Caco-2 (cell line): ENCODE measurements at regions not wholly inside any gene's neighbourhood (a gene's known extent, or its start where the extent isn't known, plus 50 kb on each side); places are given as distances from the start of the nearest gene placed in this dataset.

Experiments
- BruUV-seq: library from RNA; stranded (reverse); fragments of 400-500 nt; replicated peaks from 2 replicates; lab custom pipeline; 2021; lab: Mats Ljungman, UMichigan
- CTCF ChIA-PET: fragments of 300-600 bp; sonication (Branson Sonifier 250); formaldehyde crosslinking; loops from one replicate; lab custom pipeline; 2022; ENCODE audit warnings: antibody characterized with exemption; lab: Charles Lee
- POLR2A ChIA-PET: fragments of 300-600 bp; sonication (Branson Sonifier 250); formaldehyde crosslinking; loops from one replicate; lab custom pipeline; 2022; ENCODE audit warnings: antibody characterized with exemption; lab: Charles Lee
- DNase-seq, 2 experiments: peaks; one replicate each; pipeline versions ENCODE4 v3.0.0 to v3.0.0-alpha.2; 2020 to 2022
- H3K27me3 ChIP-seq: replicated peaks from 2 replicates; pipeline ENCODE4 v1.6.0; 2011; ENCODE audit warnings: low read length; ENCODE audit not compliant: control insufficient read depth, insufficient read depth
- H3K36me3 ChIP-seq: 2 replicates; pipeline ENCODE4 v1.5.1; 2011; ENCODE audit warnings: low read length; ENCODE audit not compliant: control insufficient read depth, insufficient read depth
- H3K4me1 ChIP-seq: fragments of 250-450 bp; sonication (Bioruptor Pico); 2 replicates; pipeline ENCODE4 v1.5.1; 2020; ENCODE audit warnings: mild to moderate bottlenecking
- H3K4me3 ChIP-seq: 2 replicates; pipeline ENCODE4 v1.5.1; 2011; ENCODE audit warnings: low read depth, mild to moderate bottlenecking, control low read depth, low read length
- H3K9me3 ChIP-seq: fragments of 250-450 bp; sonication (Bioruptor Pico); 2 replicates; pipeline ENCODE4 v1.5.1; 2020; ENCODE audit warnings: mild to moderate bottlenecking, moderate library complexity
- H3K27ac Mint-ChIP-seq: one replicate; pipeline ENCODE4 v1.8.0; 2022; ENCODE audit warnings: mixed read lengths; ENCODE audit not compliant: unreplicated experiment
- H3K27me3 Mint-ChIP-seq: one replicate; pipeline ENCODE4 v1.8.0; 2022; ENCODE audit warnings: mixed read lengths; ENCODE audit not compliant: insufficient read depth, unreplicated experiment
- H3K36me3 Mint-ChIP-seq: one replicate; pipeline ENCODE4 v1.8.0; 2022; ENCODE audit warnings: mild to moderate bottlenecking, mixed read lengths; ENCODE audit not compliant: insufficient read depth, unreplicated experiment
- H3K4me1 Mint-ChIP-seq: one replicate; pipeline ENCODE4 v1.8.0; 2022; ENCODE audit warnings: low read depth, mixed read lengths; ENCODE audit not compliant: unreplicated experiment
- H3K4me3 Mint-ChIP-seq: one replicate; pipeline ENCODE4 v1.8.0; 2022; ENCODE audit warnings: mild to moderate bottlenecking, moderate library complexity, mixed read lengths; ENCODE audit not compliant: unreplicated experiment
- H3K9me3 Mint-ChIP-seq: one replicate; pipeline ENCODE4 v1.8.0; 2022; ENCODE audit warnings: mixed read lengths; ENCODE audit not compliant: unreplicated experiment
- intact Hi-C: fragments of 100-400 bp; cut with micrococcal nuclease; formaldehyde crosslinking; loops from one replicate; pipeline ENCODE4 v1.10.0; 2022; ENCODE audit not compliant: unreplicated experiment
- TF ChIP-seq, protein P1 (sequence below), 2 experiments: fragments of 200-600 bp in 1 of 2; IDR thresholded peaks; 1 replicate in 1 of 2; 2 replicates in 1 of 2; pipeline versions ENCODE4 v1.5.1 to v1.8.0; 2011 to 2022; ENCODE audit warnings: antibody characterized with exemption in 1 of 2, control low read depth in 1 of 2, inconsistent platforms in 1 of 2, low read depth in 1 of 2, low read length in 1 of 2, mild to moderate bottlenecking in 1 of 2, moderate library complexity in 1 of 2; ENCODE audit not compliant: insufficient read depth in 1 of 2, severe bottlenecking in 1 of 2, unreplicated experiment in 1 of 2

DNA sequence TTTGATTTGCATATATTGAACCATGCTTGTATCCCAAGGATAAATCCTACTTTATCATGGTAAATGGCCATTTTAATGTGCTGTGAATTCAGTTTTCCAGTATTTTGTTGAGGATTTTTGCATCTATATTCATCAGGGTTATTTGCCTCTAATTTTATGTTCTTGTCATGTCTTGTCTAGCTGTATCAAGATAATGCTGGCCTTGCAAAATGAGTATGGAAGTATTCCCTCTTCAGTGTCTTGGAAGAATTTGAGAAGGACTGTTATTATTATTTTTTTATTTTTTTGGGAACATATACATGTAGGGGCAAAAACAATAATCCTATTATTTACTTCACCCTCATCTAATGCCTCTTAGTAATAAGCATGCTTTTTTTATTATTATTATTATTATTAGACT is 398.0 kb upstream of the KCNH7 start:
- BruUV-seq = no TSS peak
- Mint-ChIP-seq H3K4me3 (no peak overlapping the region), H3K9me3 (peaks cover 22% of the 10 kb centered on the region), H3K36me3 (no peaks in the 10 kb centered on the region), H3K4me1 (no peaks in the 10 kb centered on the region), H3K27ac (no peak overlapping the region), H3K27me3 (no peaks in the 10 kb centered on the region)
- ChIA-PET POLR2A (no interaction called here), CTCF (no interaction called here)
- intact Hi-C loops = no loop called here
- Histone ChIP-seq H3K27me3 (no peaks in the 10 kb centered on the region), H3K4me3 (no peak overlapping the region), H3K9me3 (no peaks in the 10 kb centered on the region), H3K4me1 (no peaks in the 10 kb centered on the region), H3K36me3 (no peaks in the 10 kb centered on the region)
- DNase-seq = no peak
- TF ChIP-seq, protein P1, sequence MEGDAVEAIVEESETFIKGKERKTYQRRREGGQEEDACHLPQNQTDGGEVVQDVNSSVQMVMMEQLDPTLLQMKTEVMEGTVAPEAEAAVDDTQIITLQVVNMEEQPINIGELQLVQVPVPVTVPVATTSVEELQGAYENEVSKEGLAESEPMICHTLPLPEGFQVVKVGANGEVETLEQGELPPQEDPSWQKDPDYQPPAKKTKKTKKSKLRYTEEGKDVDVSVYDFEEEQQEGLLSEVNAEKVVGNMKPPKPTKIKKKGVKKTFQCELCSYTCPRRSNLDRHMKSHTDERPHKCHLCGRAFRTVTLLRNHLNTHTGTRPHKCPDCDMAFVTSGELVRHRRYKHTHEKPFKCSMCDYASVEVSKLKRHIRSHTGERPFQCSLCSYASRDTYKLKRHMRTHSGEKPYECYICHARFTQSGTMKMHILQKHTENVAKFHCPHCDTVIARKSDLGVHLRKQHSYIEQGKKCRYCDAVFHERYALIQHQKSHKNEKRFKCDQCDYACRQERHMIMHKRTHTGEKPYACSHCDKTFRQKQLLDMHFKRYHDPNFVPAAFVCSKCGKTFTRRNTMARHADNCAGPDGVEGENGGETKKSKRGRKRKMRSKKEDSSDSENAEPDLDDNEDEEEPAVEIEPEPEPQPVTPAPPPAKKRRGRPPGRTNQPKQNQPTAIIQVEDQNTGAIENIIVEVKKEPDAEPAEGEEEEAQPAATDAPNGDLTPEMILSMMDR (IDR thresholded peaks at IDR 0.05; ENCODE audit: insufficient read depth in 1 of 2, low read depth in 1 of 2, low read length in 1 of 2, severe bottlenecking in 1 of 2, unreplicated experiment in 1 of 2) = no peak

DNA sequence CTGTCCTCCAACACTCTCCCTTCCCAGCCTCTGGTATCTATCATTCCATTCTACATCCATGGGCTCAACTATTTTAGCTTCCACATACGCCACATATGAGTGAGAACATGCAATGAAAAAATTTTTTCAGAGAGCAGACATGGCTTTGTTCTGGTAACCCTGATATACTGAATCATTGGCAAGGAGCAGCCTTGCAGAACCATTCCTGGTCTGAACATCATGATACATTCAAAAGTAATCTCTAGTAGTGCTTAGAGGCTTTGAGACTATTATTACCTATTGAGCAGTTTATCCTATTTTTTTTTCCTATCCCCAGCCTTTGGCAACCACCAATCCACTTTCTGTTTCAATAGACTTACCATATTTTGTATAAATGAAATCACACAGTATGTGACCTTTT is 393.1 kb upstream of the KCNH7 start:
- CTCF ChIA-PET = no interaction called here
- Mint-ChIP-seq H3K4me3 (no peak overlapping the region), H3K4me1 (no peaks in the 10 kb centered on the region), H3K36me3 (no peaks in the 10 kb centered on the region), H3K27ac (no peak overlapping the region), H3K9me3 (no peaks in the 10 kb centered on the region), H3K27me3 (peaks cover 3% of the 10 kb centered on the region)
- no TSS peak for BruUV-seq
- intact Hi-C loops = no loop called here
- no peaks in the 10 kb centered on the region for H3K9me3 ChIP-seq
- no peaks in the 10 kb centered on the region for H3K36me3 ChIP-seq
- no peaks in the 10 kb centered on the region for H3K4me1 ChIP-seq
- POLR2A ChIA-PET = no interaction called here
- DNase-seq = no peak
- no peak overlapping the region for H3K4me3 ChIP-seq
- H3K27me3 ChIP-seq = no peaks in the 10 kb centered on the region
- TF ChIP-seq, protein P1 (IDR thresholded peaks at IDR 0.05; ENCODE audit: insufficient read depth in 1 of 2, low read depth in 1 of 2, low read length in 1 of 2, severe bottlenecking in 1 of 2, unreplicated experiment in 1 of 2) = no peak

DNA sequence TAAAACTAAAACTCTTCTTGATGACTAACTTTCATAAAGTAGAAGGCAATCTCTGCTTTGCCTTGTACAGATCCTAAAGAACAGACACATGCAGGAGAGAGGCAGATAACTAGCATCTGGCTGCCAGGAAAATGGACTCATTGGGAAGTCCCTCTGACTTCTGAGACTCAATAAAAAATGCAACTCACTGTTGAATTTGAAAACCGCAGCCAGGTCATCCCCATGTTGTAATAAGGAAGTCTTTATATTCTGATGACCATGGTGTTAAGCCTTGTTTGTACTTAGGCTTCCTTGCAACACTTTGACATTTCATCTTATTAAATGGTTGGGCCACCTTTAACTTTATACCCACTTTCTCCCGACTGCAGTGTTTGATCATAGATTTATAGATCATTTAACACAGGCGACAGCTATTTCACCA is 375.1 kb upstream of the KCNH7 start:
- no peak overlapping the region for H3K27ac Mint-ChIP-seq
- no peaks in the 10 kb centered on the region for H3K9me3 Mint-ChIP-seq
- BruUV-seq = no TSS peak
- Histone ChIP-seq H3K4me1 (no peaks in the 10 kb centered on the region), H3K27me3 (no peaks in the 10 kb centered on the region), H3K36me3 (no peaks in the 10 kb centered on the region), H3K4me3 (no peak overlapping the region), H3K9me3 (0 out of 2 replicates have a peak, but pooled peaks cover 5% of the 10 kb centered on the region)
- TF ChIP-seq, protein P1 (IDR thresholded peaks at IDR 0.05; ENCODE audit: insufficient read depth in 1 of 2, low read depth in 1 of 2, low read length in 1 of 2, severe bottlenecking in 1 of 2, unreplicated experiment in 1 of 2) = no peak
- H3K27me3 Mint-ChIP-seq = no peaks in the 10 kb centered on the region
- H3K4me1 Mint-ChIP-seq = no peaks in the 10 kb centered on the region
- H3K36me3 Mint-ChIP-seq = no peaks in the 10 kb centered on the region
- intact Hi-C loops = no loop called here
- H3K4me3 Mint-ChIP-seq = no peak overlapping the region
- DNase-seq = no peak
- CTCF ChIA-PET = no interaction called here
- POLR2A ChIA-PET = interaction anchor here (0.6 kb wide), 1 partner anchor 847 kb away, joined by 4 read pairs; no protein-coding TSS in a partner anchor
